SK-N-SH (cell line): ENCODE measurements at regions not wholly inside any gene's neighbourhood (a gene's known extent, or its start where the extent isn't known, plus 50 kb on each side); places are given as distances from the start of the nearest gene placed in this dataset.

ENCODE experiments used
- EP300 ChIP-seq, 2 experiments: IDR thresholded peaks; 2 replicates each; pipeline versions ENCODE4 v1.4.0 to v1.6.1; 2012; ENCODE audit warnings: borderline replicate concordance in 1 of 2, low read depth in 1 of 2, low read length in 1 of 2
- EZH2phosphoT487 ChIP-seq: fragments of 200-600 bp; sonication (generic); IDR thresholded peaks from 2 replicates; pipeline ENCODE4 v1.6.1; 2017; ENCODE audit warnings: low read depth, mixed run types, mild to moderate bottlenecking, antibody characterized with exemption, moderate library complexity, borderline replicate concordance
- FOXJ3 ChIP-seq: sonication (generic); formaldehyde crosslinking; IDR thresholded peaks from 2 replicates; pipeline ENCODE4 v1.5.1; 2020; ENCODE audit warnings: mild to moderate bottlenecking, missing genetic modification reagents
- FOXM1 ChIP-seq: IDR thresholded peaks from 2 replicates; pipeline ENCODE4 v1.4.0; 2012; ENCODE audit warnings: low read depth, mild to moderate bottlenecking
- GABPA ChIP-seq: IDR thresholded peaks from 2 replicates; pipeline ENCODE4 v1.4.0; 2012; ENCODE audit warnings: low read depth, mild to moderate bottlenecking
- RCOR1 ChIP-seq: fragments of 150-350 bp; IDR thresholded peaks from 2 replicates; pipeline ENCODE4 v1.6.1; 2017; ENCODE audit warnings: antibody characterized with exemption, low read length
- SMC3 ChIP-seq: IDR thresholded peaks from 2 replicates; pipeline ENCODE4 v1.6.1; 2012; ENCODE audit warnings: low read depth, low read length, improper control_type of control experiment
- TAF1 ChIP-seq: IDR thresholded peaks from 2 replicates; pipeline ENCODE4 v1.6.1; 2012; ENCODE audit warnings: low read depth, mild to moderate bottlenecking, low read length, moderate library complexity, borderline replicate concordance
- TCF12 ChIP-seq: IDR thresholded peaks from 2 replicates; pipeline ENCODE4 v1.4.0; 2012
- TF ChIP-seq, protein P1 (sequence below): fragments of 200-600 bp; sonication (generic); IDR thresholded peaks from 2 replicates; pipeline ENCODE4 v1.6.1; 2017; ENCODE audit warnings: antibody characterized with exemption, mild to moderate bottlenecking, moderate library complexity
- TF ChIP-seq, protein P2 (sequence below): IDR thresholded peaks from 2 replicates; pipeline ENCODE4 v1.4.0; 2012; ENCODE audit warnings: low read depth
- TF ChIP-seq, protein P3 (sequence below): fragments of 150-350 bp; IDR thresholded peaks from 2 replicates; pipeline ENCODE4 v1.6.1; 2017; ENCODE audit warnings: antibody characterized with exemption, low read length, low read depth, borderline replicate concordance
- TF ChIP-seq, protein P4 (sequence below): IDR thresholded peaks from 2 replicates; pipeline ENCODE4 v1.6.1; 2012; ENCODE audit warnings: mild to moderate bottlenecking, low read depth, low read length, moderate library complexity

DNA sequence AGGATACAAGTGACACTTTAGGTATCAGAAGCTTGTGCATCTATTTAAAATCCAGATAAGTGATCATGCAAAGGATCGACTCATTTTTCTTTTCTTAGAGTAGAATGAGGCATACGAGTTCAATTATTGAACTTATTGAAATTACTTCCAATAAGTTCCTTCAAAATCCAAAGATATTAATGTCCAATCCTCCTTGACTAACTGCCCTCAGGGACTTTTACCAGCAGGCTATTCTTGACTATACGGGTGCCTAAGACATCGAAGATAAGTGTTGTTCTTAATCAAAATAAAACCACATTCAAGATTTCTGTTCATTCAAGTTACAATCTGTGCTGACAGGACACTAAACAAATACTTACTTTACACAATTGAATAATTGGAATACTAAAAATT is 74.5 kb upstream of the SP4 start:
- TF ChIP-seq SMC3, result no peak
- no peak for TF ChIP-seq EZH2phosphoT487
- no peak for TF ChIP-seq GABPA
- TF ChIP-seq, protein P1, sequence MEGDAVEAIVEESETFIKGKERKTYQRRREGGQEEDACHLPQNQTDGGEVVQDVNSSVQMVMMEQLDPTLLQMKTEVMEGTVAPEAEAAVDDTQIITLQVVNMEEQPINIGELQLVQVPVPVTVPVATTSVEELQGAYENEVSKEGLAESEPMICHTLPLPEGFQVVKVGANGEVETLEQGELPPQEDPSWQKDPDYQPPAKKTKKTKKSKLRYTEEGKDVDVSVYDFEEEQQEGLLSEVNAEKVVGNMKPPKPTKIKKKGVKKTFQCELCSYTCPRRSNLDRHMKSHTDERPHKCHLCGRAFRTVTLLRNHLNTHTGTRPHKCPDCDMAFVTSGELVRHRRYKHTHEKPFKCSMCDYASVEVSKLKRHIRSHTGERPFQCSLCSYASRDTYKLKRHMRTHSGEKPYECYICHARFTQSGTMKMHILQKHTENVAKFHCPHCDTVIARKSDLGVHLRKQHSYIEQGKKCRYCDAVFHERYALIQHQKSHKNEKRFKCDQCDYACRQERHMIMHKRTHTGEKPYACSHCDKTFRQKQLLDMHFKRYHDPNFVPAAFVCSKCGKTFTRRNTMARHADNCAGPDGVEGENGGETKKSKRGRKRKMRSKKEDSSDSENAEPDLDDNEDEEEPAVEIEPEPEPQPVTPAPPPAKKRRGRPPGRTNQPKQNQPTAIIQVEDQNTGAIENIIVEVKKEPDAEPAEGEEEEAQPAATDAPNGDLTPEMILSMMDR, result no peak
- TF ChIP-seq, protein P2, sequence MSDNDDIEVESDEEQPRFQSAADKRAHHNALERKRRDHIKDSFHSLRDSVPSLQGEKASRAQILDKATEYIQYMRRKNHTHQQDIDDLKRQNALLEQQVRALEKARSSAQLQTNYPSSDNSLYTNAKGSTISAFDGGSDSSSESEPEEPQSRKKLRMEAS, result no peak
- TF ChIP-seq, protein P3, sequence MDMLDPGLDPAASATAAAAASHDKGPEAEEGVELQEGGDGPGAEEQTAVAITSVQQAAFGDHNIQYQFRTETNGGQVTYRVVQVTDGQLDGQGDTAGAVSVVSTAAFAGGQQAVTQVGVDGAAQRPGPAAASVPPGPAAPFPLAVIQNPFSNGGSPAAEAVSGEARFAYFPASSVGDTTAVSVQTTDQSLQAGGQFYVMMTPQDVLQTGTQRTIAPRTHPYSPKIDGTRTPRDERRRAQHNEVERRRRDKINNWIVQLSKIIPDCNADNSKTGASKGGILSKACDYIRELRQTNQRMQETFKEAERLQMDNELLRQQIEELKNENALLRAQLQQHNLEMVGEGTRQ, result no peak
- no peak for TF ChIP-seq TCF12
- TF ChIP-seq EP300 (IDR thresholded peaks at IDR 0.05; ENCODE audit: borderline replicate concordance in 1 of 2, low read depth in 1 of 2, low read length in 1 of 2), result no peak
- TF ChIP-seq TAF1, result no peak
- no peak for TF ChIP-seq FOXJ3 (CRISPR knock-in tag)
- TF ChIP-seq FOXM1, result no peak
- TF ChIP-seq, protein P4, sequence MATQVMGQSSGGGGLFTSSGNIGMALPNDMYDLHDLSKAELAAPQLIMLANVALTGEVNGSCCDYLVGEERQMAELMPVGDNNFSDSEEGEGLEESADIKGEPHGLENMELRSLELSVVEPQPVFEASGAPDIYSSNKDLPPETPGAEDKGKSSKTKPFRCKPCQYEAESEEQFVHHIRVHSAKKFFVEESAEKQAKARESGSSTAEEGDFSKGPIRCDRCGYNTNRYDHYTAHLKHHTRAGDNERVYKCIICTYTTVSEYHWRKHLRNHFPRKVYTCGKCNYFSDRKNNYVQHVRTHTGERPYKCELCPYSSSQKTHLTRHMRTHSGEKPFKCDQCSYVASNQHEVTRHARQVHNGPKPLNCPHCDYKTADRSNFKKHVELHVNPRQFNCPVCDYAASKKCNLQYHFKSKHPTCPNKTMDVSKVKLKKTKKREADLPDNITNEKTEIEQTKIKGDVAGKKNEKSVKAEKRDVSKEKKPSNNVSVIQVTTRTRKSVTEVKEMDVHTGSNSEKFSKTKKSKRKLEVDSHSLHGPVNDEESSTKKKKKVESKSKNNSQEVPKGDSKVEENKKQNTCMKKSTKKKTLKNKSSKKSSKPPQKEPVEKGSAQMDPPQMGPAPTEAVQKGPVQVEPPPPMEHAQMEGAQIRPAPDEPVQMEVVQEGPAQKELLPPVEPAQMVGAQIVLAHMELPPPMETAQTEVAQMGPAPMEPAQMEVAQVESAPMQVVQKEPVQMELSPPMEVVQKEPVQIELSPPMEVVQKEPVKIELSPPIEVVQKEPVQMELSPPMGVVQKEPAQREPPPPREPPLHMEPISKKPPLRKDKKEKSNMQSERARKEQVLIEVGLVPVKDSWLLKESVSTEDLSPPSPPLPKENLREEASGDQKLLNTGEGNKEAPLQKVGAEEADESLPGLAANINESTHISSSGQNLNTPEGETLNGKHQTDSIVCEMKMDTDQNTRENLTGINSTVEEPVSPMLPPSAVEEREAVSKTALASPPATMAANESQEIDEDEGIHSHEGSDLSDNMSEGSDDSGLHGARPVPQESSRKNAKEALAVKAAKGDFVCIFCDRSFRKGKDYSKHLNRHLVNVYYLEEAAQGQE, result no peak
- no peak for TF ChIP-seq RCOR1
